HG03558 (cell line): ENCODE measurements at regions not wholly inside any gene's neighbourhood (a gene's known extent, or its start where the extent isn't known, plus 50 kb on each side); places are given as distances from the start of the nearest gene placed in this dataset.

Source experiments
- ATAC-seq: cut with Tn5 transposase; IDR thresholded peaks from one replicate; pipeline ENCODE4 v1.9.1; 2021; ENCODE audit warnings: moderate number of reproducible peaks; ENCODE audit not compliant: unreplicated experiment; ENCODE audit errors: extremely low read depth

- ATAC-seq = no peak
Measured at GRCh38 chr13:58144616-58145015, 513.1 kb downstream of the PCDH17 start.

- no peak for ATAC-seq
Measured at GRCh38 chr13:58151452-58151851, 519.9 kb downstream of the PCDH17 start.

- no peak for ATAC-seq
Measured at GRCh38 chr13:58160980-58161379, 529.4 kb downstream of the PCDH17 start.

GRCh38 chr13:58165617-58166016 lies 534.1 kb downstream of the PCDH17 start:
- ATAC-seq = no peak

GRCh38 chr13:58181111-58181510 lies 549.6 kb downstream of the PCDH17 start:
- ATAC-seq = no peak

GRCh38 chr13:58187881-58188280 lies 556.3 kb downstream of the PCDH17 start:
- ATAC-seq = no peak

- no peak for ATAC-seq
Measured at GRCh38 chr13:58190577-58190976, 559.0 kb downstream of the PCDH17 start.

- ATAC-seq = no peak
Measured at GRCh38 chr13:58191754-58192153, 560.2 kb downstream of the PCDH17 start.

- no peak for ATAC-seq
Measured at GRCh38 chr13:58202099-58202498, 570.6 kb downstream of the PCDH17 start.

- ATAC-seq = no peak
Measured at GRCh38 chr13:58207501-58207900, 576.0 kb downstream of the PCDH17 start.

- no peak for ATAC-seq
Measured at GRCh38 chr13:58235454-58235853, 603.9 kb downstream of the PCDH17 start.

GRCh38 chr13:58238972-58239773 lies 607.6 kb downstream of the PCDH17 start:
- no peak for ATAC-seq

- no peak for ATAC-seq
Measured at GRCh38 chr13:58239774-58240268, 608.3 kb downstream of the PCDH17 start.

GRCh38 chr13:58247080-58247479 lies 615.5 kb downstream of the PCDH17 start:
- no peak for ATAC-seq

- ATAC-seq = no peak
Measured at GRCh38 chr13:58254943-58255342, 623.4 kb downstream of the PCDH17 start.

- ATAC-seq = no peak
Measured at GRCh38 chr13:58266271-58266670, 634.7 kb downstream of the PCDH17 start.

GRCh38 chr13:58298556-58299135 lies 667.1 kb downstream of the PCDH17 start:
- ATAC-seq = no peak

GRCh38 chr13:58300224-58300623 lies 668.7 kb downstream of the PCDH17 start:
- ATAC-seq = no peak

GRCh38 chr13:58300974-58301681 lies 669.6 kb downstream of the PCDH17 start:
- no peak for ATAC-seq

GRCh38 chr13:58302349-58302748 lies 670.8 kb downstream of the PCDH17 start:
- ATAC-seq = no peak

- ATAC-seq = no peak
Measured at GRCh38 chr13:58306062-58306461, 674.5 kb downstream of the PCDH17 start.
